ENCODE measurements at regions not wholly inside any gene's neighbourhood (a gene's known extent, or its start where the extent isn't known, plus 50 kb on each side); places are given as distances from the start of the nearest gene placed in this dataset.

GRCh38 chr13:106343836-106344235 lies 191.6 kb downstream of the EFNB2 start:
- TF ChIP-seq CTCF (IDR thresholded peaks at IDR 0.05), result no peak
- no peak for TF ChIP-seq POLR2A (IDR thresholded peaks at IDR 0.05)
- H3K4me3 ChIP-seq, result no peak overlapping the region
- intact Hi-C loops (cut with DNase I), result no loop called here
- H3K27ac ChIP-seq, result no peak overlapping the region
- peaks cover 0 to 6% (median 0%) of the 10 kb centered on the region in 3 donors for H3K9me3 ChIP-seq (replicated peaks in 1 of 3)
- no peaks in the 10 kb centered on the region for H3K27me3 ChIP-seq
- no peaks in the 10 kb centered on the region for H3K36me3 ChIP-seq (replicated peaks in 1 of 2)
- WGBS, 4 donors, result 32 to 46% (median 40%) methylated on average over 3 of the region's 3 CpGs
- DNase-seq, result no peak
- H3K4me1 ChIP-seq (replicated peaks in 1 of 2), result no peaks in the 10 kb centered on the region

GRCh38 chr13:106340249-106340648 lies 195.2 kb downstream of the EFNB2 start:
- intact Hi-C loops (cut with DNase I), result no loop called here
- Histone ChIP-seq H3K4me1 (replicated peaks in 1 of 2) (no peaks in the 10 kb centered on the region), H3K36me3 (replicated peaks in 1 of 2) (no peaks in the 10 kb centered on the region), H3K4me3 (no peak overlapping the region), H3K9me3 (replicated peaks in 1 of 3) (peaks cover 0 to 6% (median 0%) of the 10 kb centered on the region in 3 donors), H3K27ac (no peak overlapping the region), H3K27me3 (no peaks in the 10 kb centered on the region)
- 79 to 93% (median 83%) methylated on average over 2 of the region's 2 CpGs for WGBS, 4 donors
- TF ChIP-seq CTCF (IDR thresholded peaks at IDR 0.05) (no peak), POLR2A (IDR thresholded peaks at IDR 0.05) (no peak)
- DNase-seq, result no peak

- DNase-seq, result no peak
- intact Hi-C loops (cut with DNase I), result no loop called here
- no peaks in the 10 kb centered on the region for H3K4me1 ChIP-seq (replicated peaks in 1 of 2)
- no peaks in the 10 kb centered on the region for H3K36me3 ChIP-seq (replicated peaks in 1 of 2)
- TF ChIP-seq CTCF (IDR thresholded peaks at IDR 0.05) (no peak), POLR2A (IDR thresholded peaks at IDR 0.05) (no peak)
- H3K27ac ChIP-seq, result no peak overlapping the region
- peaks cover 0 to 6% (median 0%) of the 10 kb centered on the region in 3 donors for H3K9me3 ChIP-seq (replicated peaks in 1 of 3)
- 73 to 79% (median 77%) methylated on average over 7 of the region's 7 CpGs for WGBS, 4 donors
- H3K4me3 ChIP-seq, result no peak overlapping the region
- H3K27me3 ChIP-seq, result no peaks in the 10 kb centered on the region
Observed at GRCh38 chr13:106337096-106337850, 198.2 kb downstream of the EFNB2 start.

- WGBS, 4 donors, result 78 to 87% (median 83%) methylated on average over 7 of the region's 7 CpGs
- Histone ChIP-seq H3K9me3 (replicated peaks in 1 of 3) (peaks cover 0 to 6% (median 0%) of the 10 kb centered on the region in 3 donors), H3K4me3 (no peak overlapping the region), H3K4me1 (replicated peaks in 1 of 2) (no peaks in the 10 kb centered on the region), H3K27me3 (no peaks in the 10 kb centered on the region), H3K36me3 (replicated peaks in 1 of 2) (no peaks in the 10 kb centered on the region), H3K27ac (no peak overlapping the region)
- intact Hi-C loops (cut with DNase I), result no loop called here
- DNase-seq, result no peak
- no peak for TF ChIP-seq CTCF (IDR thresholded peaks at IDR 0.05)
- TF ChIP-seq POLR2A (IDR thresholded peaks at IDR 0.05), result no peak
Observed at GRCh38 chr13:106336668-106337067, 198.8 kb downstream of the EFNB2 start.
